Cardiac fibroblast (primary cell): ENCODE measurements at regions not wholly inside any gene's neighbourhood (a gene's known extent, or its start where the extent isn't known, plus 50 kb on each side); places are given as distances from the start of the nearest gene placed in this dataset.
A peak's percentile ranks its signal among the peaks of the same experiment; 100 is the strongest.
"Not testable (repeated sequence)": the region's sequence is repeated elsewhere in the genome, so short reads cannot be mapped to it uniquely, and the experiment has no call there.

Source experiments
- DNase-seq, 2 donors: peaks; one replicate each; pipeline versions ENCODE4 v3.0.0 to v3.0.0-alpha.2; 2010; ENCODE audit warnings: low read depth in 2 of 2
- H3K4me3 ChIP-seq, 2 donors: replicated peaks in 1 of 2; 1 replicate in 1 of 2; 2 replicates in 1 of 2; pipeline ENCODE4 v1.5.1; 2011; ENCODE audit warnings: low read depth in 2 of 2, low read length in 2 of 2, mild to moderate bottlenecking in 2 of 2, moderate library complexity in 1 of 2
- CTCF ChIP-seq: IDR thresholded peaks from one replicate; pipeline ENCODE4 v1.5.1; 2011; ENCODE audit warnings: low read depth, mild to moderate bottlenecking, low read length, inconsistent platforms

DNA sequence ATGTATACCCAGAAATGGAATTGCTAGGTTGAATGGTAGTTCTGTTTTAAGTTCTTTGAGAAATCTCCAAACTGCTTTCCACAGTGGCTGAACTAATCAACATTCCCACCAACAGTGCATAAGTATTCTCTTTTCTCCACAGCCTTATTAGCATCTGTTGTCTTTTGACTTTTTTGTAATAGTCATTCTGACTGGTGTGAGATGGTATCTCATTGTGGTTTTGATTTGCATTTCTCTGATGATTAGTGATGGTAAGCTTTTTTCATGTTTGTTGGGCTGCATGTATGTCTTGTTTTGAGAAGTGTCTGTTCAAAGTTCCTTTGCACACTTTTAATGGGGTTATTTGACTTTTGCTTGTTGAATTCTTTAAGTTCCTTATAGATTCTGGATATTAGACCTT lies 52.4 kb upstream of the EHHADH start:
- DNase-seq, H3K4me3 ChIP-seq: not testable (repeated sequence)

GRCh38 chr3:185306847-185307246 lies 53.0 kb upstream of the EHHADH start:
- H3K4me3 ChIP-seq = no peak overlapping the region
- no peak for TF ChIP-seq CTCF
- no peak for DNase-seq

DNA sequence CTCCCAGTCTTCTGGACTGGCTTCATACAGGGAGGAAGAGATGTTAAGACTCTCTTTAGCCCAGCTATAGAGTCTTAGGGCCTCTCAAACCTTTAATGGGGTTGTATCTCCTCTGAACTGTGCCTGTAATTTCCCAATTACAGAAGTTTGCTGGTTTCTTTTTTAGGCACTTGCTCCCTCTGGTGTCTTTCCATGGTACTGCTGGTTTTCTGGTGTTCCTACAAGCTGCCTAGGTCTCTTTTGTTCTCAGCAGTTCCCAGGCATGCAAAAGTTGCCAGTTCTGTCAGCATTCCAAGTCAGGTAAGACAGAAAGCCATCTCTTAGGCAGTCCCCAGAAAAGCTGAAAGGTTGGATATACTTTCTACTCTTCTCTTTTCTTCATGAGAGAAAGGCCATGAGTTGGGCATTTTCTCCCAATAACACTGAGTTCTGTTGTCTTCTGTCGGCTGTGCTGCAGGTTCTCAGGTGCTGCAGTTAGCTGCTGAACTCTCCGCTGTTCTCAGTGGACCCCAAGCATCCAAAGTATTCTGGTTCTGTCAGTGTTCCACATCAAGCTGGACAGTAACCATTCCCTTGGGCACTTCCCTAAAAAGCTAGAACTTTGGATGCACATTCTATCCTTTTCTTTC lies 54.4 kb upstream of the EHHADH start:
- DNase-seq = peak; percentile 84 to 85
- peak; percentile 93 for TF ChIP-seq CTCF
- H3K4me3 ChIP-seq = no peak overlapping the region

GRCh38 chr3:185309302-185309701 lies 53.6 kb upstream of the MAP3K13 start:
- TF ChIP-seq CTCF = no peak
- DNase-seq = no peak
- no peak overlapping the region for H3K4me3 ChIP-seq

DNA sequence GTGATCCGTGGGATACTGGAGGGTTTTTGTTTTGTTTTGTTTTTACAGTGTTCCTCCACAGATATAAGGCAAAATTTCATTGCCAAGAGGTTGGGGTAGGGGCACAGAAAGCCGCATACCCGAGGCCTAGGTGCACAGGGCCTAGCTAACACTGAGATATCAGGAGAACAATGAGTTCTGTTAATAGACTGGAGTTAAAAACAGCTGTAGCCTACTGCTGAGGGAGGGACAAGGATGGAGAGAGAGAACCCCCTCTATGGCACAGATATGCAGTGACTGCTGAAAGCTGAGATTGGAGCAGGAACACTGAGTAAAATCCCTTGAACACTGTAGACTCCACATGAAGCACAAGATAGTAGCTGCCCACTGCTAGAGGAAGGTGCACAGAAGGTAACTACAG lies 53.1 kb upstream of the MAP3K13 start:
- H3K4me3 ChIP-seq = no peak overlapping the region
- TF ChIP-seq CTCF = no peak
- no peak for DNase-seq

GRCh38 chr3:185311991-185312390 lies 50.9 kb upstream of the MAP3K13 start:
- TF ChIP-seq CTCF = no peak
- no peak for DNase-seq
- H3K4me3 ChIP-seq = no peak overlapping the region
